HL-60 (cell line): ENCODE measurements at regions not wholly inside any gene's neighbourhood (a gene's known extent, or its start where the extent isn't known, plus 50 kb on each side); places are given as distances from the start of the nearest gene placed in this dataset.

Experiments
- GABPA ChIP-seq: IDR thresholded peaks from 2 replicates; pipeline ENCODE4 v1.6.1; 2012; ENCODE audit warnings: low read depth
- POLR2AphosphoS5 ChIP-seq: IDR thresholded peaks from 2 replicates; pipeline ENCODE4 v1.6.1; 2012; ENCODE audit warnings: low read depth
- TF ChIP-seq, protein P1 (sequence below): IDR thresholded peaks from one replicate; pipeline ENCODE4 v1.5.1; 2011; ENCODE audit warnings: low read length, control low read depth, inconsistent platforms; ENCODE audit not compliant: insufficient read depth
- TF ChIP-seq, protein P2 (sequence below): IDR thresholded peaks from 2 replicates; pipeline ENCODE4 v1.6.1; 2012; ENCODE audit warnings: low read depth; ENCODE audit not compliant: insufficient replicate concordance

DNA sequence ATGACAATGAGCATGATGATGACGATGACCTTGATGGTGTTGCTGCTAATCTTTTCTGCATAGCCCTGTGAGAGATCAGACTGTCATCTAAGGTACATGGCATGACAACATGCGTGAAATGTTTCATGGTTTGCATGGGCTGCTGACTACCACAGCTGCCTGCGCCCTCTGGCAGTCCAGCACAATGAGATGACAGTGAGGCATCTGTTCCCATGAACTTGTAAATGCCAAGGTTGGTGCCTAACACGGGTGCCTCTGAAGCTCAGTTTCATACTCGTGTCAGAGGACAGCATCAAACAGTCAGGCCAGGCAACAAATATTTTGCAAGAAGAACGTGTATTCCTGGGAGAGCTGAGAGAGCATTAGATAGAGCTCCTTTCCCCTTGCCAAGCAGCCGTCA is 122.0 kb upstream of the PRKCQ start:
- TF ChIP-seq, protein P1, sequence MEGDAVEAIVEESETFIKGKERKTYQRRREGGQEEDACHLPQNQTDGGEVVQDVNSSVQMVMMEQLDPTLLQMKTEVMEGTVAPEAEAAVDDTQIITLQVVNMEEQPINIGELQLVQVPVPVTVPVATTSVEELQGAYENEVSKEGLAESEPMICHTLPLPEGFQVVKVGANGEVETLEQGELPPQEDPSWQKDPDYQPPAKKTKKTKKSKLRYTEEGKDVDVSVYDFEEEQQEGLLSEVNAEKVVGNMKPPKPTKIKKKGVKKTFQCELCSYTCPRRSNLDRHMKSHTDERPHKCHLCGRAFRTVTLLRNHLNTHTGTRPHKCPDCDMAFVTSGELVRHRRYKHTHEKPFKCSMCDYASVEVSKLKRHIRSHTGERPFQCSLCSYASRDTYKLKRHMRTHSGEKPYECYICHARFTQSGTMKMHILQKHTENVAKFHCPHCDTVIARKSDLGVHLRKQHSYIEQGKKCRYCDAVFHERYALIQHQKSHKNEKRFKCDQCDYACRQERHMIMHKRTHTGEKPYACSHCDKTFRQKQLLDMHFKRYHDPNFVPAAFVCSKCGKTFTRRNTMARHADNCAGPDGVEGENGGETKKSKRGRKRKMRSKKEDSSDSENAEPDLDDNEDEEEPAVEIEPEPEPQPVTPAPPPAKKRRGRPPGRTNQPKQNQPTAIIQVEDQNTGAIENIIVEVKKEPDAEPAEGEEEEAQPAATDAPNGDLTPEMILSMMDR: no peak
- TF ChIP-seq GABPA: no peak
- TF ChIP-seq POLR2AphosphoS5: no peak
- TF ChIP-seq, protein P2, sequence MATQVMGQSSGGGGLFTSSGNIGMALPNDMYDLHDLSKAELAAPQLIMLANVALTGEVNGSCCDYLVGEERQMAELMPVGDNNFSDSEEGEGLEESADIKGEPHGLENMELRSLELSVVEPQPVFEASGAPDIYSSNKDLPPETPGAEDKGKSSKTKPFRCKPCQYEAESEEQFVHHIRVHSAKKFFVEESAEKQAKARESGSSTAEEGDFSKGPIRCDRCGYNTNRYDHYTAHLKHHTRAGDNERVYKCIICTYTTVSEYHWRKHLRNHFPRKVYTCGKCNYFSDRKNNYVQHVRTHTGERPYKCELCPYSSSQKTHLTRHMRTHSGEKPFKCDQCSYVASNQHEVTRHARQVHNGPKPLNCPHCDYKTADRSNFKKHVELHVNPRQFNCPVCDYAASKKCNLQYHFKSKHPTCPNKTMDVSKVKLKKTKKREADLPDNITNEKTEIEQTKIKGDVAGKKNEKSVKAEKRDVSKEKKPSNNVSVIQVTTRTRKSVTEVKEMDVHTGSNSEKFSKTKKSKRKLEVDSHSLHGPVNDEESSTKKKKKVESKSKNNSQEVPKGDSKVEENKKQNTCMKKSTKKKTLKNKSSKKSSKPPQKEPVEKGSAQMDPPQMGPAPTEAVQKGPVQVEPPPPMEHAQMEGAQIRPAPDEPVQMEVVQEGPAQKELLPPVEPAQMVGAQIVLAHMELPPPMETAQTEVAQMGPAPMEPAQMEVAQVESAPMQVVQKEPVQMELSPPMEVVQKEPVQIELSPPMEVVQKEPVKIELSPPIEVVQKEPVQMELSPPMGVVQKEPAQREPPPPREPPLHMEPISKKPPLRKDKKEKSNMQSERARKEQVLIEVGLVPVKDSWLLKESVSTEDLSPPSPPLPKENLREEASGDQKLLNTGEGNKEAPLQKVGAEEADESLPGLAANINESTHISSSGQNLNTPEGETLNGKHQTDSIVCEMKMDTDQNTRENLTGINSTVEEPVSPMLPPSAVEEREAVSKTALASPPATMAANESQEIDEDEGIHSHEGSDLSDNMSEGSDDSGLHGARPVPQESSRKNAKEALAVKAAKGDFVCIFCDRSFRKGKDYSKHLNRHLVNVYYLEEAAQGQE: no peak
